BJ (cell line): ENCODE measurements at regions not wholly inside any gene's neighbourhood (a gene's known extent, or its start where the extent isn't known, plus 50 kb on each side); places are given as distances from the start of the nearest gene placed in this dataset.

ENCODE experiments used
- CTCF ChIA-PET: fragments of 350-600 bp; formaldehyde crosslinking; extraction: SDS; loops from one replicate; lab custom pipeline; 2021; ENCODE audit warnings: antibody characterized with exemption, inconsistent platforms; lab: Yijun Ruan, JAX
- POLR2A ChIA-PET: fragments of 300-600 bp; sonication (Branson Sonifier 250); formaldehyde crosslinking; extraction: SDS; loops from one replicate; lab custom pipeline; 2021; ENCODE audit warnings: antibody characterized with exemption; lab: Charles Lee
- DNase-seq: peaks from one replicate; pipeline ENCODE4 v3.0.0-alpha.2; 2011; ENCODE audit warnings: low read depth
- H3K27me3 ChIP-seq: 2 replicates; pipeline ENCODE4 v1.6.0; 2011; ENCODE audit warnings: low read length; ENCODE audit not compliant: control insufficient read depth, insufficient read depth
- H3K36me3 ChIP-seq: 2 replicates; pipeline ENCODE4 v1.5.1; 2011; ENCODE audit warnings: low read length; ENCODE audit not compliant: control insufficient read depth, insufficient read depth
- H3K4me3 ChIP-seq: 2 replicates; pipeline ENCODE4 v1.5.1; 2011; ENCODE audit warnings: low read depth, mild to moderate bottlenecking, control low read depth, low read length
- TF ChIP-seq, protein P1 (sequence below): IDR thresholded peaks from 2 replicates; pipeline ENCODE4 v1.5.1; 2011; ENCODE audit warnings: low read depth, mild to moderate bottlenecking, control low read depth, inconsistent platforms, low read length, moderate library complexity; ENCODE audit not compliant: insufficient read depth

DNA sequence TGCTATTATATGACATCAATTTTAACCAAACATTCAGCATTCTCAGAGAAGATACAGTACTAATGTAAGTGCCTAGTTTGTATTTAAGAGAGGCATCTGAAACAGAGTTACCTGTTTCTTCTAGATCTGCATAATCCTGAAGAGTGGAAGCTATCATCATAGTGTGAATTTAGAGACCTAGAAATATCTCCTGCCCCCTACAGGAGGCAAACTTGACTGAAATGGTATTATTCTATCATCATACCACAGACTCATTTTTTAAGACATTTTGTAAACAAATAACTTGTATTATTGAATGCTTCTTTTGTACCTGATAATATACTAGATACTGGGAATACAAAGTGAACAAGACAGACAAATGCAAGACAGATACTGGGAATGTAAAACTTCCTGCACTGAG is 216.8 kb upstream of the RPS23 start:
- TF ChIP-seq, protein P1, sequence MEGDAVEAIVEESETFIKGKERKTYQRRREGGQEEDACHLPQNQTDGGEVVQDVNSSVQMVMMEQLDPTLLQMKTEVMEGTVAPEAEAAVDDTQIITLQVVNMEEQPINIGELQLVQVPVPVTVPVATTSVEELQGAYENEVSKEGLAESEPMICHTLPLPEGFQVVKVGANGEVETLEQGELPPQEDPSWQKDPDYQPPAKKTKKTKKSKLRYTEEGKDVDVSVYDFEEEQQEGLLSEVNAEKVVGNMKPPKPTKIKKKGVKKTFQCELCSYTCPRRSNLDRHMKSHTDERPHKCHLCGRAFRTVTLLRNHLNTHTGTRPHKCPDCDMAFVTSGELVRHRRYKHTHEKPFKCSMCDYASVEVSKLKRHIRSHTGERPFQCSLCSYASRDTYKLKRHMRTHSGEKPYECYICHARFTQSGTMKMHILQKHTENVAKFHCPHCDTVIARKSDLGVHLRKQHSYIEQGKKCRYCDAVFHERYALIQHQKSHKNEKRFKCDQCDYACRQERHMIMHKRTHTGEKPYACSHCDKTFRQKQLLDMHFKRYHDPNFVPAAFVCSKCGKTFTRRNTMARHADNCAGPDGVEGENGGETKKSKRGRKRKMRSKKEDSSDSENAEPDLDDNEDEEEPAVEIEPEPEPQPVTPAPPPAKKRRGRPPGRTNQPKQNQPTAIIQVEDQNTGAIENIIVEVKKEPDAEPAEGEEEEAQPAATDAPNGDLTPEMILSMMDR = peak; percentile 39
- H3K36me3 ChIP-seq = no peaks in the 10 kb centered on the region
- no peak for DNase-seq
- no peak overlapping the region for H3K4me3 ChIP-seq
- H3K27me3 ChIP-seq = no peaks in the 10 kb centered on the region
- CTCF ChIA-PET = interaction anchor here (0.8 to 1.8 kb wide), 8 partner anchors 15 to 144 kb away, joined by 3 to 11 read pairs (median 3); no protein-coding TSS in a partner anchor
- POLR2A ChIA-PET = no interaction called here

DNA sequence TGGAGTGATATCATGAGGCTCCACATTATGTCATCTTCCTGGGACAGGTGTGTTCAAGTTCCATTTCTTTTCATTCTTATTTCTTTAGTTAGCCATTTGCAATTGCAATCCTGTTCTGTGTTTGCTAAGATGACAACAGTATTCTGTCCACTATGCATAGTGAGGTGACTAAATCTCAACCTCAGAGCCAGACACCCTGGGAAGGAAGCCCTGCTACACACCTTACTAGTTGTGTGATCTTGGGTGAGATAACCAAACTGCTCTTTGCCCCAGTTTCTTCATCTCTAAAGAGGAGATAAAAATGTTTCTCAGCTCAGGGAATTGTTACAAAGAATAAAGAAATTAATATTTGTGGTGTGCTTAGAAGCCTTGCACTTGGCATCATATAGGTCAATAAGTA is 215.1 kb upstream of the RPS23 start:
- Histone ChIP-seq H3K27me3 (no peaks in the 10 kb centered on the region), H3K36me3 (no peaks in the 10 kb centered on the region), H3K4me3 (no peak overlapping the region)
- no peak for DNase-seq
- ChIA-PET CTCF (no interaction called here), POLR2A (no interaction called here)
- TF ChIP-seq, protein P1 = no peak

DNA sequence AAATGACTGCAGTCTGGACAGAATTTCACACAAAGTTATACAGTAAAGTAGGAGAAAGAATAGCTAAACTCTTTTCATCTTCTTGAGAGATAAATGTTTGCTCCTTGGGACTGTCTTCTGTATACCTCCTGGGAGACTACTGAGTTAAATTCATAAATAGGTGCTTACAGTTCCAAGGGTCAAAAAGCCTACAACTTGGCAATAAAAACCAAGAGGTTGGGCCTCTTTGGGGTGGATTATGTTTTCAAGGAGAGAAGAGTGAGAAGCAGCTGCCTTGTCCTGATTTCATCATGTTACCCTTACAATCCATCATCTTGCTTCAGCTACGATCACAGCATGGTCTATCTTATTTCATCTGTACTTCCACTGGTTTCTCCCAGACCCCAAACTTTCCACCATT is 213.2 kb upstream of the RPS23 start:
- ChIA-PET POLR2A (no interaction called here), CTCF (interaction anchor here (1.3 kb wide), 1 partner anchor 127 kb away, joined by 3 read pairs; no protein-coding TSS in a partner anchor)
- DNase-seq = no peak
- no peak overlapping the region for H3K4me3 ChIP-seq
- H3K27me3 ChIP-seq = no peaks in the 10 kb centered on the region
- TF ChIP-seq, protein P1 = no peak
- H3K36me3 ChIP-seq = no peaks in the 10 kb centered on the region

DNA sequence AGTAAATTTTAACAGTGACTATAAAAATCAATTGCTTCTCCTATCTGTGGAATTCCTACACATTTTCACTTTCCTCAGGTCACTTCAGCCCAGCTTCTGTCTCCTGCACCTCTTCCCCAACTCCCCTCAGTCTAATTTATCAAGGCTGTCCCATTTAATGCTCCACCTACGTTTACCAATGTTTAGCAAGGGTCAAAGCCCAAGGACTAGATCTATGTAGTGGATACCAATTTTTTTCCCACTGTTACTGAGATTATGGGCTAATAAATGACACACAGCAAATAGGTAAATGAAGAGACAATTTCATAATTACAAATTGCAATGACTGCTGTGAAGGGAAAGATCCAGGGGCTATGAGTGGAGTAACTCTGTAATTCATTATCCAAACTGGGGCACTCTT is 211.5 kb upstream of the RPS23 start:
- TF ChIP-seq, protein P1 = no peak
- no peak overlapping the region for H3K4me3 ChIP-seq
- ChIA-PET CTCF (no interaction called here), POLR2A (no interaction called here)
- no peak for DNase-seq
- H3K27me3 ChIP-seq = no peaks in the 10 kb centered on the region
- H3K36me3 ChIP-seq = no peaks in the 10 kb centered on the region

DNA sequence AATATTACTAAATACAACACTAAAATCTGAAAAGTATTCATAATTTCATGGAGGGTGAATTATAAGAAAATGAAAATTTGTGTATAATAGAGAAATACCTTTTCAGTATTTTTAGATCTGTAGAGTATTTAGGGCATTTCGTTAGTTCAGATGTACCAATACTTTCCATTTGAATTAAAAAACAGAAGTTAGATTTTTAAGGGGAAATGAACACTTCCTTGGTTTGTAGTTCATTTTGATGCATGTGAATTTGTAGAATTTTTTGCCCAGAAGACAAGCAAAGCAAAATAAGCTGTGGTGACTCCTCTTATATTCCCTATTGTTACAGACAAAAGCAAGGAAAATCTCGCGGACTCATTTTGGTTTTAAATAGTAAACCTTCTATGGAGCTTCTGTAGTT is 209.0 kb upstream of the RPS23 start:
- no peak for DNase-seq
- POLR2A ChIA-PET = no interaction called here
- Histone ChIP-seq H3K27me3 (no peaks in the 10 kb centered on the region), H3K36me3 (no peaks in the 10 kb centered on the region), H3K4me3 (no peak overlapping the region)
- CTCF ChIA-PET = interaction anchor here (1.2 kb wide), 1 partner anchor 138 kb away, joined by 3 read pairs; no protein-coding TSS in a partner anchor
- TF ChIP-seq, protein P1 = no peak
